ENCODE measurements at regions not wholly inside any gene's neighbourhood (a gene's known extent, or its start where the extent isn't known, plus 50 kb on each side); places are given as distances from the start of the nearest gene placed in this dataset.

DNA sequence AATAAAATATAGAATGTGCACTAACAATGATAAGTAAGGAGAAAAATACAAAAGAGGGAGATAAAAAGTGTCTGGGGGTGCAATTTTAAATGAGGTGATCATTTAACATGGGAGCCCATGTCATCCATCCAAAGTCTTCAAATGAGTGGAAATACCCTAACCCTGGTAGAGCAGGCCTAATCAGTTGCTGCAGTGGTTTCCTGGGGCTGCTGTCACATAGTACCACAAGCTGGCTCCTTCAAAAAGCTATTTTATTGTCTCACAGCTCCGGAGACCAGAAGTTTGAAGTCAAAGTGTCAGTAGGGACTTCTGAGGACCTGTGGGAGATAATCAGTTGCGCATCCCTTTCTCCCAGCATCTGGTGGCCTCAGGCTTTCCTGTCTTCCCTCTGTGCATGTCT is 717.9 kb downstream of the DIAPH3 start:
- Mint-ChIP-seq H3K4me1 (peaks cover 8% of the 10 kb centered on the region), H3K36me3 (ENCODE audit: low read depth) (no peaks in the 10 kb centered on the region), H3K9me3 (no peaks in the 10 kb centered on the region), H3K27me3 (ENCODE audit: low read depth) (no peaks in the 10 kb centered on the region), H3K27ac (ENCODE audit: unreplicated experiment) (no peak overlapping the region), H3K4me3 (no peak overlapping the region)
- TF ChIP-seq, protein P1, sequence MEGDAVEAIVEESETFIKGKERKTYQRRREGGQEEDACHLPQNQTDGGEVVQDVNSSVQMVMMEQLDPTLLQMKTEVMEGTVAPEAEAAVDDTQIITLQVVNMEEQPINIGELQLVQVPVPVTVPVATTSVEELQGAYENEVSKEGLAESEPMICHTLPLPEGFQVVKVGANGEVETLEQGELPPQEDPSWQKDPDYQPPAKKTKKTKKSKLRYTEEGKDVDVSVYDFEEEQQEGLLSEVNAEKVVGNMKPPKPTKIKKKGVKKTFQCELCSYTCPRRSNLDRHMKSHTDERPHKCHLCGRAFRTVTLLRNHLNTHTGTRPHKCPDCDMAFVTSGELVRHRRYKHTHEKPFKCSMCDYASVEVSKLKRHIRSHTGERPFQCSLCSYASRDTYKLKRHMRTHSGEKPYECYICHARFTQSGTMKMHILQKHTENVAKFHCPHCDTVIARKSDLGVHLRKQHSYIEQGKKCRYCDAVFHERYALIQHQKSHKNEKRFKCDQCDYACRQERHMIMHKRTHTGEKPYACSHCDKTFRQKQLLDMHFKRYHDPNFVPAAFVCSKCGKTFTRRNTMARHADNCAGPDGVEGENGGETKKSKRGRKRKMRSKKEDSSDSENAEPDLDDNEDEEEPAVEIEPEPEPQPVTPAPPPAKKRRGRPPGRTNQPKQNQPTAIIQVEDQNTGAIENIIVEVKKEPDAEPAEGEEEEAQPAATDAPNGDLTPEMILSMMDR (conservative IDR thresholded peaks at IDR 0.05), result no peak
- no peak for DNase-seq (ENCODE audit: low read depth, low spot score)

DNA sequence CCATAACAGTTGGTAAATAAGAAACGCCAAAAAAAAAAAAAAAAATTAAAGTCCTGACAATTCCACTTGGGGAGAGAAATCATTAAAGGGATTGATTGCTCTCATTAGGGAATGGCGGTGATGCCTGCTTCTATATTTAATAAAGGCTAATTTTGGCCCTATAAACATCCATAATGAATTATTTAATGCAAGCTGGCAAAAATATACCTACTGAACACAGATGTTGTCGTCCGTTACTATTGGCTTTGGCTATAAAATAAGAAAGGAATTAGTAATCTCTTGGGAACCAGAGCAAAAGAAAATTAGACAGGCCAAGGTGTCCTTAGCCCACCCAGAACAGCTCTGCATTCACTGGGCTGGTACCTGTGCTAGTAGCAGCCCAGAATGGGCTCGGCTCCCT is 717.3 kb downstream of the DIAPH3 start:
- TF ChIP-seq, protein P1 (conservative IDR thresholded peaks at IDR 0.05), result no peak
- Mint-ChIP-seq H3K4me3 (no peak overlapping the region), H3K27me3 (ENCODE audit: low read depth) (no peaks in the 10 kb centered on the region), H3K27ac (ENCODE audit: unreplicated experiment) (no peak overlapping the region), H3K9me3 (no peaks in the 10 kb centered on the region), H3K4me1 (peaks cover 8% of the 10 kb centered on the region), H3K36me3 (ENCODE audit: low read depth) (no peaks in the 10 kb centered on the region)
- DNase-seq (ENCODE audit: low read depth, low spot score), result no peak

DNA sequence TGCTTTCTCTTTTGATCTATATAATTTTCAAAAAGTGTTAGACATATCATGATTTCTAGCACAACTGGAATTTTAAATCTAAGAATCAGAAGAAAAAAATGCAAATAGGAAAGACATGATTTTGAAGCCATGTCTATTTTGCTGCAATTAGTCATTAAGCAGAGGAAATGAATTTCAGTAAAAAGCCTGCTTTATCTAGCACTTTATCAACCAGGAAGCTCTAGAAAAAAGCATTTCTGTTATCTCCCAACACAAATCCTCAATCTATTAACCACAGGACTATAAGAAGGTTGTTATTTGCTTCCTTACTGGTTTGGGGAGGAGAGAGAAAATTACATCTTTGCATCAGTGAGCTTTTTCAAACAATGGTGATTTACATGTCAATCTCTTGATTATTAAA is 716.7 kb downstream of the DIAPH3 start:
- Mint-ChIP-seq H3K4me1 (peaks cover 8% of the 10 kb centered on the region), H3K9me3 (no peaks in the 10 kb centered on the region), H3K36me3 (ENCODE audit: low read depth) (no peaks in the 10 kb centered on the region), H3K4me3 (no peak overlapping the region), H3K27me3 (ENCODE audit: low read depth) (no peaks in the 10 kb centered on the region), H3K27ac (ENCODE audit: unreplicated experiment) (no peak overlapping the region)
- TF ChIP-seq, protein P1 (conservative IDR thresholded peaks at IDR 0.05), result no peak
- no peak for DNase-seq (ENCODE audit: low read depth, low spot score)

DNA sequence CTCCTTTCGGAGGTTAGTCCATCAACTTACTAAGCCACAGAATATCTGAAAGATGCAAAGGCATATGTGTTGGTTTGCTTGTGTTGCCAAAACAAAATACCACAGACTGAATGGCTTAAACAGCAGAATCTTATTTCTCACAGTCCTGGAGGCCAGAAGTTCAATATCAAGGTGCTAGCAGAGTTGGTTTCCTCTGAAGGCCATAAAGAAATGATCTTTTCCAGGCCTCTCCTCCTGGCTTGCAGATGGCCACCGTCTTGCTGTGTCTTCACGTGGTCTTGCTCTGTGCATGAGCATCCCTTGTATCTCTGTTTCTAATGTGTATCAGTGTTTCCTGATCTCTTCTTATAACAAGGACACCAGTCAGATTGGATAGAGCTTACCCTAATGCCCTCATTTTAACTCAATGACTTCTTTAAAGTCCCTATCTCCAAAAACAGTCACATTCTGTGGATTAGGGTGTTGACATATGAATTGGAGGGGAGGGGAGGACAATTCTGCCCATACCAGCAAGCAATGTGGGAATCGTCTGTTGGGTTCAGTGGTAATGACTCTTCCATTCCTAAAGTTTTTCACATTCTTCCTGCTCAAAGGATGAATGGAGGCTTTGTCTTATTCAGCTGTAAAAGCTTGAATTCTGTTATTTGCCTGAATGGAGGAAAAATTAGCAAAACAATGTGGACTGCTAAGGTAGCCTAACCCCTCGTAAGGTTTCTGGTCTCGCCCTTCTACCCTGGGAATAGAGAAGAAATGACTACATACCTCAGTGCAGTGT is 715.7 kb downstream of the DIAPH3 start:
- H3K27ac Mint-ChIP-seq (ENCODE audit: unreplicated experiment), result no peak overlapping the region
- no peaks in the 10 kb centered on the region for H3K9me3 Mint-ChIP-seq
- TF ChIP-seq, protein P1 (conservative IDR thresholded peaks at IDR 0.05), result no peak
- no peak for DNase-seq (ENCODE audit: low read depth, low spot score)
- H3K36me3 Mint-ChIP-seq (ENCODE audit: low read depth), result no peaks in the 10 kb centered on the region
- H3K27me3 Mint-ChIP-seq (ENCODE audit: low read depth), result no peaks in the 10 kb centered on the region
- H3K4me3 Mint-ChIP-seq, result no peak overlapping the region
- H3K4me1 Mint-ChIP-seq, result peaks cover 8% of the 10 kb centered on the region

DNA sequence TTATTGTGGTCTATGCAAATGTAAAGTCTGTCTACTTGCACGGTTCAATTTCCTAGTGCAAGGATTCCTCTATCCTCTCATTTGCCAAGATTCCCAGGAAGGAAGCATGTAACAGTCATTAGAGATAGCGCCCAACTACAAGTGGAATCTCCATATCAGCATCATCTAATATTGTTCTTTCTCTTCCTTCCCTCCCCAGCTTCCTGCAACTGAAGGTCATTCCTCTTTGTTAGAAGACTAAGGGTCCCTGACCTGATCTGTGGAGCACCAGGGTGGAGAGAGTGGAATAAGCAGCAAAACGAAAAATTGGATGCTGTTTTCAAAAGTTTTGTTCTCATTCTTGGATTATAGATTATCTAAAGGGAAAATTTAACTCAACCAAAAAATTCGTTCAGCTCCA is 714.0 kb downstream of the DIAPH3 start:
- TF ChIP-seq, protein P1 (conservative IDR thresholded peaks at IDR 0.05), result no peak
- Mint-ChIP-seq H3K27ac (ENCODE audit: unreplicated experiment) (no peak overlapping the region), H3K4me3 (no peak overlapping the region), H3K9me3 (no peaks in the 10 kb centered on the region), H3K27me3 (ENCODE audit: low read depth) (no peaks in the 10 kb centered on the region), H3K36me3 (ENCODE audit: low read depth) (no peaks in the 10 kb centered on the region), H3K4me1 (peaks cover 8% of the 10 kb centered on the region)
- no peak for DNase-seq (ENCODE audit: low read depth, low spot score)
